GM11168 (cell line): ENCODE measurements at regions not wholly inside any gene's neighbourhood (a gene's known extent, or its start where the extent isn't known, plus 50 kb on each side); places are given as distances from the start of the nearest gene placed in this dataset.
"Not testable (repeated sequence)": the region's sequence is repeated elsewhere in the genome, so short reads cannot be mapped to it uniquely, and the experiment has no call there.

Experiments used
- in situ Hi-C: fragments of 300-500 bp; cut with MboI; formaldehyde crosslinking; loops from one replicate; pipeline ENCODE4 v1.12.0; 2022; ENCODE audit warnings: low sequenced_read_pairs; ENCODE audit not compliant: unreplicated experiment

GRCh38 chr21:21971384-21971783 is 973.2 kb downstream of the NCAM2 start:
- in situ Hi-C loops: no loop called here

- in situ Hi-C loops: no loop called here
Measured at GRCh38 chr21:21973806-21974205, 975.6 kb downstream of the NCAM2 start.

- in situ Hi-C loops: no loop called here
Measured at GRCh38 chr21:21996891-21997290, 998.7 kb downstream of the NCAM2 start.

GRCh38 chr21:21997390-21998333 is 999.5 kb downstream of the NCAM2 start:
- in situ Hi-C loops: no loop called here

- in situ Hi-C loops: no loop called here
Measured at GRCh38 chr21:22019766-22020165, 1021.6 kb downstream of the NCAM2 start.

- in situ Hi-C loops: no loop called here
Measured at GRCh38 chr21:22020221-22020620, 1022.0 kb downstream of the NCAM2 start.

GRCh38 chr21:22023896-22024295 is 1025.7 kb downstream of the NCAM2 start:
- in situ Hi-C loops: not testable (repeated sequence)

- in situ Hi-C loops: no loop called here
Measured at GRCh38 chr21:22044431-22044830, 1046.2 kb downstream of the NCAM2 start.

- in situ Hi-C loops: no loop called here
Measured at GRCh38 chr21:22046576-22046975, 1048.4 kb downstream of the NCAM2 start.

GRCh38 chr21:22056904-22057303 is 1058.7 kb downstream of the NCAM2 start:
- in situ Hi-C loops: no loop called here

GRCh38 chr21:22062472-22063139 is 1064.4 kb downstream of the NCAM2 start:
- in situ Hi-C loops: no loop called here

GRCh38 chr21:22063140-22063539 is 1064.9 kb downstream of the NCAM2 start:
- in situ Hi-C loops: no loop called here

GRCh38 chr21:22076471-22076870 is 1078.3 kb downstream of the NCAM2 start:
- in situ Hi-C loops: no loop called here

- in situ Hi-C loops: no loop called here
Measured at GRCh38 chr21:22083899-22084298, 1085.7 kb downstream of the NCAM2 start.

GRCh38 chr21:22096314-22096713 is 1098.1 kb downstream of the NCAM2 start:
- in situ Hi-C loops: no loop called here

GRCh38 chr21:22106720-22107410 is 1108.7 kb downstream of the NCAM2 start:
- in situ Hi-C loops: no loop called here

GRCh38 chr21:22115746-22116145 is 1117.5 kb downstream of the NCAM2 start:
- in situ Hi-C loops: no loop called here

- in situ Hi-C loops: no loop called here
Measured at GRCh38 chr21:22120616-22121266, 1122.5 kb downstream of the NCAM2 start.

- in situ Hi-C loops: no loop called here
Measured at GRCh38 chr21:22125581-22125980, 1127.4 kb downstream of the NCAM2 start.

- in situ Hi-C loops: no loop called here
Measured at GRCh38 chr21:22128671-22129070, 1130.5 kb downstream of the NCAM2 start.
